ENCODE measurements at regions not wholly inside any gene's neighbourhood (a gene's known extent, or its start where the extent isn't known, plus 50 kb on each side); places are given as distances from the start of the nearest gene placed in this dataset.

GRCh38 chr5:30930736-30931135 lies 262.8 kb upstream of the CDH6 start:
- Histone ChIP-seq H3K27ac (ENCODE audit: insufficient read length, low read depth, low read length) (no peak overlapping the region), H3K79me2 (ENCODE audit: insufficient read depth, low read length) (no peaks in the 10 kb centered on the region), H3K27me3 (ENCODE audit: insufficient read depth, low read length) (no peaks in the 10 kb centered on the region), H2BK12ac (ENCODE audit: insufficient read length, low read depth, low read length) (no peak overlapping the region), H3K4ac (ENCODE audit: low read depth, low read length) (no peak overlapping the region), H3T11ph (ENCODE audit: low read length) (no peak overlapping the region), H4K91ac (ENCODE audit: insufficient read length, low read depth, low read length) (no peak overlapping the region), H3K23me2 (ENCODE audit: insufficient read length, low read depth, low read length, poor library complexity, severe bottlenecking) (no peaks in the 10 kb centered on the region), H3K9me3 (ENCODE audit: control insufficient read depth, low read depth, low read length) (no peaks in the 10 kb centered on the region), H3K18ac (ENCODE audit: insufficient read length, low read depth, low read length) (no peak overlapping the region), H2BK120ac (ENCODE audit: low read depth, low read length, poor library complexity, severe bottlenecking) (no peak overlapping the region), H2AFZ (ENCODE audit: low read length) (no peak overlapping the region), H3K4me2 (ENCODE audit: insufficient read depth, insufficient read length, low read length) (no peak overlapping the region), H3K9ac (ENCODE audit: extremely low read depth, insufficient read length, low read length) (no peak overlapping the region), H3K79me1 (ENCODE audit: insufficient read depth, low read depth, low read length, poor library complexity, severe bottlenecking) (no peaks in the 10 kb centered on the region), H4K8ac (replicated peaks; ENCODE audit: insufficient read length, low read depth, low read length) (no peak overlapping the region), H4K20me1 (ENCODE audit: control insufficient read depth, insufficient read depth, insufficient read length) (no peaks in the 10 kb centered on the region), H3K23ac (ENCODE audit: insufficient read length, low read depth, low read length) (no peak overlapping the region), H3K56ac (ENCODE audit: insufficient read length, low read depth, low read length) (no peak overlapping the region), H2AK5ac (ENCODE audit: insufficient read length, low read length) (no peak overlapping the region), H4K5ac (ENCODE audit: insufficient read length, low read depth, low read length) (no peak overlapping the region), H2BK5ac (ENCODE audit: insufficient read length, low read length) (no peak overlapping the region), H2BK15ac (ENCODE audit: low read depth, low read length) (no peak overlapping the region), H3K4me1 (ENCODE audit: insufficient read depth, low read length) (peaks cover 4% of the 10 kb centered on the region; the same call in 1 of the 2 replicates), H2BK20ac (ENCODE audit: low read depth, low read length, poor library complexity, severe bottlenecking) (no peak overlapping the region), H3K14ac (ENCODE audit: insufficient read depth, low read length) (no peak overlapping the region)
- no CpG with 5 or more reads among the region's 2 CpGs for WGBS (ENCODE audit: extremely low coverage, insufficient read length, low lambda C conversion rate)
- no peak for TF ChIP-seq CTCF (conservative IDR thresholded peaks at IDR 0.05)
- Mint-ChIP-seq H3K27me3 (ENCODE audit: low read depth) (no peaks in the 10 kb centered on the region), H3K27ac (no peak overlapping the region), H3K36me3 (ENCODE audit: insufficient read depth in 1 of 3, low read depth in 3 of 3) (no peaks in the 10 kb centered on the region), H3K4me3 (no peak overlapping the region), H3K4me1 (peaks cover 17 to 18% of the 10 kb centered on the region in 2 experiments), H3K9me3 (no peaks in the 10 kb centered on the region)
- no peak for DNase-seq

Data from H9 (cell line).